ENCODE measurements at regions not wholly inside any gene's neighbourhood (a gene's known extent, or its start where the extent isn't known, plus 50 kb on each side); places are given as distances from the start of the nearest gene placed in this dataset.

GRCh38 chr18:10370716-10371115, 83.7 kb upstream of the APCDD1 start:
- TF ChIP-seq CTCF (IDR thresholded peaks at IDR 0.05) (no peak), TCF7L2 (IDR thresholded peaks at IDR 0.05; ENCODE audit: low read depth, low read length) (no peak), POLR2AphosphoS5 (IDR thresholded peaks at IDR 0.05; ENCODE audit: low read depth, low read length) (no peak)

Measured in Panc1 (cell line).